NCI-H1105 treated with DMSO at 0.1 percent for 48 hours (cell line): ENCODE measurements at regions not wholly inside any gene's neighbourhood (a gene's known extent, or its start where the extent isn't known, plus 50 kb on each side); places are given as distances from the start of the nearest gene placed in this dataset.
"Not testable (repeated sequence)": the region's sequence is repeated elsewhere in the genome, so short reads cannot be mapped to it uniquely, and the experiment has no call there.

Experiments
- DNase-seq: peaks from one replicate; lab custom pipeline; 2025; lab: John Stamatoyannopoulos, UW

- no peak for DNase-seq
Observed at GRCh38 chr17:20908313-20909267, 134.2 kb downstream of the USP22 start.

- no peak for DNase-seq
Observed at GRCh38 chr17:20914658-20915057, 128.2 kb downstream of the USP22 start.

DNA sequence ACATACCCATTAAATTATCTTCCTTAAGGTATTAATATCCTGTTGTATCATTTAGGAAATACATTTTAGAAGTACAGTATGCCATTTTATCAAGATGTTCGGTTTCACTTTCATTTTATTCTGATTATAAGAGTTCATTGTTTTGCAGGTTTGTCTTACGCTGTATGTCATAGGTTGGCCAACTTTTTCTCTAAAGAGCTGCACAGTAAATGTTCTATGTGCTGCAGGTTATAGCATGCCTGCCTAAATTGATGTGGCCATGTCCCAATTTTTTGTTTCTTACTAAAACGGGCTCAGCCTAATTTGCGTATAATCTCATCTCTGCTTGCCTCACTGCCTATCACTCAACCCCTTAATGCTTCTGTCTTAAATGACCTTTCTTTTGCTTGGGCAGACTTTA lies 126.4 kb downstream of the USP22 start:
- DNase-seq = no peak

- DNase-seq = not testable (repeated sequence)
Observed at GRCh38 chr17:20917610-20918306, 125.1 kb downstream of the USP22 start.

DNA sequence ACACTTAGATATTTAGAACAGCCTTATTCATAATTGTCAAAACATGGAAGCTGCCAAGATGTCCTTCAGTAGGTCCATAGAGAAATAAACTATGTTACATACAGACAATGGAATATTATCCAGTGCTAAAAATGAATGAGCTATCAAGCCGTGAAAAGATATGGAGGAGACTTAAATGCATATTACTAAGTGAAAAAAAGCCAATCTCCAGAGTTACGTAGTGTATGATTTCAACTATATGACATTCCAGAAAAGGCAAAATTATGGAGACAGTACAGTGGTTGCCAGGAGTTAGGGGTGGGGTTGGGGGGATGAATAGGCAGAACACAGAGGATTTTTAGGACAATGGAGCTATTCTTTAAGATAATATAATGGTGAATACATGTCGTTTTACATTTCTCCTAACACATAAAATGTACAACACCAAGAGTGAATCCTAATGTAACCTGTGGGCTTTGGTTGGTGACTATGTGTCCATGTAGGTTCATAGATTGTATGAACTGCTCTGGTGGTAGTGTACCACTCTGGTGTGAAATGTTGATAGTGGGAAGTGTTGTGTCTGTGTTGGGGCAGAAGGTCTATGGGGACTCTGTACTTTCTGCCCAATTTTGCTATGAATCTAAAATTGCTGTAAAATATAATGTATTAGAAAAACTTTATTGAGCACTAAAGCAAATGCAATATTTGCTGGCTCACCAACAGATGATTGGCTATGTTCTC lies 122.6 kb downstream of the USP22 start:
- no peak for DNase-seq

- DNase-seq = no peak
Observed at GRCh38 chr17:20920815-20921199, 122.0 kb downstream of the USP22 start.

DNA sequence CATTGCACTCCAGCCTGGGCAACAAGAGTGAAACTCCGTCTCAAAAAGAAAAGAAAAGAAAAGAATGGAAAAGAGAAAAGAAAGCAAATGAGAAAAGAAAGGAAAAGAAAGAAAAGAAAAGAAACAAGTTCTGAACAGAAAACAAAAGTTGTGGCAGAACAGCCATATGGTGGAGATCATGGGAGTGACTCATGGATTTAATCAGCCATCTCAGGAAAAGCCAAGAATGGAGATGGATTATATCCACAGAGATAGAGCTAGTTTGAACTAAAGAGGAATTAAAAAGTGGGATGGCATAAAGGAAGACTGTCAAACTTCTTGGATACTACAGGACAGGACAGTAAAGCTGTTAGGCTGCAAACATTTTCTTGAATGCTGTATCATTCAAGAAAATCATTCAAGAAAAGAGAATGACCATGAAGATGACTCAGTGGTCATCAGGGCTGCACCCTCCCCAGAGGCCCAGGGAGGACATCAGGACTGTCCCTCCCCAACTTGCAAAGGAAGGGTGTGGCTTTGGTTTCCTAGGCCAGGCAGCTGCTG lies 120.6 kb downstream of the USP22 start:
- no peak for DNase-seq

DNA sequence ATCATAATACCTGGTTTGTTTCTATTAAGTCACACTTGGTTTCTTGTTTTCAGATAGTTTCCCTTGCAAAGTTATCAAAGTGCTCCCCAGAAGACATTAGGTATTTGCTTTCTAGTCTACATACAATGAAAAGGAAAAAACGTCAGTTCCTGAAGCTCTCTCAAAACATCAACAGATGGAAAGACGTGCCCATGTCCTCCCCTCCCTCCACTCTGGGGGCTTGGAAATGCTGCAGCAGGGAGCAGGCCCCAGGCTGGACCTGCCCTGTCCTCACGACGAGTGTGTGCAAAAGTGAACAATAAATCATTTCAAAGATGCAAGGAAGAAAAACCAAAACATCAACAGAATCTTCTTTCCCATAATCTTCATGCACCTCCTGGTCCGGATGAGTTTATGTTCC lies 118.5 kb downstream of the USP22 start:
- DNase-seq = no peak

GRCh38 chr17:20925091-20925490 lies 117.7 kb downstream of the USP22 start:
- DNase-seq = no peak

GRCh38 chr17:20925954-20926353 lies 116.9 kb downstream of the USP22 start:
- no peak for DNase-seq

DNA sequence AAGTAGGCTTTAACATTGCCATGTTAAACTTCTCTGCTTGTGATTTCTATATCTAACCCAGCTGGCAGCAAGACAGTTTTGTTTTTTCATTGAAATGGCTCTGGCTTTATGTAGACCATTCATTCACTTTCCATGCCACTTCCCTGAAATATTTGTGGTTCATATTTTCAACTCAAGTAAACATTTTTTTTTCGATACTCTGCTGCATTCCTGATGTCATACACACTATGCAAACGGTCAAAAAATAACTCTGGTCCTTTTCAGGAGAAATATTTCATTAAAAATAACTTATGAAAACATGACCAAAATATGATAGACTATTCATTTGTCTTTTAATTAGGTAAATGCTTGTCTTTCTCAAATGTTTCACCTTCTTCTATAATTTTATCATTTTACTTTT lies 116.3 kb downstream of the USP22 start:
- no peak for DNase-seq

DNA sequence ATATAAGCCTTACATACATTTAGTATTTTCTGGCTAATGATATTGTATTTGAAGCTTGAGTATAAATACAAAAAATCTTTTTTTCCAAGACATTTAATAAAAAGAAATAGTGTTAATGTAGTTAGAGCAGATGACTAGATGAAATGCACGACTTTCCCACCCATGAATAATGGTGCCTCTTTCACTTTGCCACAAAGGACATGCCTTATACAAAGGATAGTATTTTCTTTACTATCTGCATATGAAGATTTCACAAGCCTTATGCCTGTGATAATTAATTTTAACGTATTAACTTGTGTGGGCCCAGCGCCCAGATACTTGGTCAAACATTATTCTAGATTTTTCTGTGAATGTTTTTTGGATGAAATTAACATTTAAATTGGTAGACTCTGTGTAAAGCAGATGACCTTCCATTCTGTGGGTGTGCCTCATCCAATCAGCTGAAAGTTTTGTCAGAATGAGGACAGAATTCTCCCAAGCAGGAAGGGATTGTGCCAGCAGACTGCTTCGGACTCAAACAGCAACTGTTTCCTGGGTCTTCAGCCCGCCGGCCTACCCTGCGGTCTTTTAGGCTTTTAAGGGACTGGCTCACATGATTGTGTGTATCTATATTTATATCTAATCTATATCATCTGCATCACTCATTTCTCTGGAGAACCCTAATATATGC lies 115.4 kb downstream of the USP22 start:
- no peak for DNase-seq

GRCh38 chr17:20929334-20929733 lies 113.5 kb downstream of the USP22 start:
- DNase-seq = no peak

DNA sequence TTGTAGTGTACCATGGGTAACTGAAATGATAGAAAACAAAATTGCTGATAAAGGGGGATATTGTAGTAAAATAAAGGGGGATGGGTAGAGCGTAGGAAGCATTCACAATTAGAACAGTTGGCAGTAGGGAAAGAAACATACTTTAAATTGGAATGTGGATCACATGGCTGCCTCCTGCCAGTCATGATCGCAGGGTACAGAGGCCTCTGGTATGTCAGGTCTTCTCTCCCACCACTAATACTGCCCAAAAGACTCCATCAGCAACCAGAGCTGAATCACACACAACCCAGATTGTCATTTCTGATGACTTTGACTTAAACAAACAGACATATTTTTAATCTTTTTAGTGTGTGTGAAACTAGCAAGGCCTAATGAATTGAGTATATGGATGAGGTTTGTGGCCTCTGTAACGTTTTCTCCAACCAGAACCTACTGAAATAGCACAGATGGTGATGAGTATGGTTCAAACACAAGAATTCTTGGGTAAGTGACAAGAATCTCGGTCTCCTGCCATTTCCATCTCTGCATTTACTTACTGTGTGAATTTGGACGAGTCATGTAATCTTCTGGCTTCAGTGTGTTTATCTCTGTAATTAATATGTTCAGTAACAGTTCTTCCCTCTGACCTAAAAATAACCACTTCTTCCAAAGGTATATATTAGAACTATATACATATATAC lies 112.6 kb downstream of the USP22 start:
- no peak for DNase-seq

DNA sequence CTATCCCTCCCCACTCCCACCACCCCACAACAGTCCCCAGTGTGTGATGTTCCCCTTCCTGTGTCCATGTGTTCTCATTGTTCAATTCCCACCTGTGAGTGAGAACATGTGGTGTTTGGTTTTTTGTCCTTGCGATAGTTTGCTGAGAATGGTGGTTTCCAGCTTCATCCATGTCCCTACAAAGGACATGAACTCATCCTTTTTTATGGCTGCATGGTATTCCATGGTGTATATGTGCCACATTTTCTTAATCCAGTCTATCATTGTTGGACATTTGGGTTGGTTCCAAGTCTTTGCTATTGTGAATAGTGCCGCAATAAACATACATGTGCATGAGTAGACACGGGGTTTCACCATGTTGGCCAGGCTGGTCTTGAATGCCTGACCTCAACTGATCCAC lies 109.8 kb downstream of the USP22 start:
- DNase-seq = not testable (repeated sequence)

GRCh38 chr17:20934288-20934687 lies 108.5 kb downstream of the USP22 start:
- no peak for DNase-seq

DNA sequence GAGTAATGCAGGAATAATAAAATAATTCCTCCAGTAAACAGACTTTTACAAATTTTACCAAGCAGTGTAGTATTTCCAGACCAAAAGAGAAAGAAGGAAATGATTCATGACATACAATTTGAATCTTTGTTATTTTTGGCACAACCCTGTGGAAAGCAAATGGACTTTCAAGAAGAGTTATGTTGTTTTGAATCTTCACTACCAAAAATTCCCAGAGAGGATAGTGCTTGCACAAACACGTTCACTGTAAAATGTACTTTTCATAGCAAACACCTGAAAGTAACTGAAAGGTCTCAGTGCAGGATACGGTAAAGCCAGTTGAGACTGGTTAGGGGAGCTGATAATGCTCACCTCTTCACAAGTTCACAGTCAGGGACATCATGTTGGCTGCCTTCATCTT lies 107.1 kb downstream of the USP22 start:
- DNase-seq = no peak

DNA sequence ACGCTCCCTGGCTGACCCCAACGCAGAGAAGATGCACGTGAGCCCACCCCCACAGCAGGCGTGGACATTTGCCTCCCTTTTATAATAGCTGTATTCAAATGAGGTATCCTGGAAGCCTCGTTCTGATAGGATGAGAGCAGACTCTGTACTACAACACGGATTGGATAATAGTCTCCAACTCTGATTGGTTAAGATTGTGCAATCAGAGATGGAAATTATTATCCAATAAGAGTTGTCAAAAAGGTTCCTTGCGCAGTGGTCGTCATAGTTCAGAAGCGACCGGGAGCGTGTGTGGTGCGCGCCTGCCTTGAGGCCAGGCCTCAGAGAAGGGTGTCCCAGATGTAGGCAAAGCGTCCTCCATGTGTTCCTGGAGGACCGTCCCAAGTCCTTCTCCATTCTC lies 104.6 kb downstream of the USP22 start:
- DNase-seq = no peak

GRCh38 chr17:20938988-20939615 lies 103.7 kb downstream of the USP22 start:
- DNase-seq = no peak

DNA sequence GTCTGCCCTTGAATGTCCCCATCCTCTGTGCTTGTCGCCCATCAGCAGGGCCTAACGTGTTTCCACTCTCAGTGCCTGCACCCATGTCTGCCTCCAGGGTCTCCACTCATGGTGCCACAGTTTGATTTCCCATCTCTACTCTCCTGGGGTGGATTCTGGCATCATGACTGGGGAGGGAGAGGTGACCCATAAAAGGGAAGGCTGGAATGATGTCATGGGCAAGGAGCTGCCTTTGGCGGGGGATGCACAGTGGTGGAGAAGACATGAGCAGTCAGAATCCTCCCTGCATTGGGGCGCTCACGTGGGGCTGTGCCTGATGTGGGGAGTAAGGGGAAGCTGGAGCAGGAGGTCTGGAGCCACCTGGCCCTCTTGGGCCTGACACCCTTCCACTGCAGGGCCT lies 100.9 kb downstream of the USP22 start:
- no peak for DNase-seq
